HG03442 (cell line): ENCODE measurements at regions not wholly inside any gene's neighbourhood (a gene's known extent, or its start where the extent isn't known, plus 50 kb on each side); places are given as distances from the start of the nearest gene placed in this dataset.

ENCODE experiments used
- ATAC-seq: cut with Tn5 transposase; IDR thresholded peaks from one replicate; pipeline ENCODE4 v1.9.1; 2021; ENCODE audit warnings: mild to moderate bottlenecking, moderate library complexity; ENCODE audit not compliant: unreplicated experiment

- ATAC-seq: no peak
Observed at GRCh38 chr11:27861706-27862430, 161.6 kb upstream of the BDNF start.

DNA sequence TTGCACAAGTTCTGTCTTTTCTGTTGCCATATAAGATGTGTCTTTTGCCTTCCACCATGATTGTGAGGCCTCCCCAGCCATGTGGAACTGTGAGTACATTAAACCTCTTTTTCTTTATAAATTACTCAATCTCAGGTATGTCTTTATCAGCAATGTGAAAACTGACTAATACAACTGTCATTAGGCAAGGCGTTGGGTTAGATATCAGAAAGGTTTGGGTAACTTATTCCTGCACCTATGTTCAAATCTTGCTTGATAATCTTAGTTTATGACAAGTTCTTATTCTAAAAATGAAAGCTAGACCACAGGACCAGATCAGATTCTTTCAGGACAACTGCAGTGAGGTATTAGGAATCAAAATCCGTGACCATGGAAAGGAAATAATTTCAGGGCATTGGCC, 160.6 kb upstream of the BDNF start:
- no peak for ATAC-seq

GRCh38 chr11:27858866-27859265, 158.6 kb upstream of the BDNF start:
- ATAC-seq: no peak

DNA sequence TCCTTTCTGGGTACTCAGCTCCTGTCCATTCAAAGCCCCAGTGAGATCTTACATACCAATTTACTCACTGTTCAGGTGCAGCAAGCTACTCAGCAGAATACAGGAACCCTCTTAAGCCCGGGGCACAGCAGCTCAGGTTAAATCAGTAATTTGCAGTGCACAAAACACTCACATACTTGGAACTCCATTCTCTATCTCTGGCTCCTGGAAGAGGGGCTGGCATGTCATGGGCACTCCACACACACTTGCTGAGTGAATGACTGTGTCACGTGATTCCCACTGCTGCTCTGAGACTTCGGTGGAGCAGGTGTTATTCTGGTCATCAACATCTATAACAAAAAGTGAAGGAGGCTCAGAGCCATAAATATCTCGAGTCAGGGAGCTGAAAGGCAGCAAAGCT, 157.3 kb upstream of the BDNF start:
- no peak for ATAC-seq

GRCh38 chr11:27857014-27857413, 156.8 kb upstream of the BDNF start:
- peak; percentile 68 for ATAC-seq

GRCh38 chr11:27848423-27848822, 148.2 kb upstream of the BDNF start:
- ATAC-seq: no peak

- no peak for ATAC-seq
Observed at GRCh38 chr11:27847496-27847895, 147.2 kb upstream of the BDNF start.

DNA sequence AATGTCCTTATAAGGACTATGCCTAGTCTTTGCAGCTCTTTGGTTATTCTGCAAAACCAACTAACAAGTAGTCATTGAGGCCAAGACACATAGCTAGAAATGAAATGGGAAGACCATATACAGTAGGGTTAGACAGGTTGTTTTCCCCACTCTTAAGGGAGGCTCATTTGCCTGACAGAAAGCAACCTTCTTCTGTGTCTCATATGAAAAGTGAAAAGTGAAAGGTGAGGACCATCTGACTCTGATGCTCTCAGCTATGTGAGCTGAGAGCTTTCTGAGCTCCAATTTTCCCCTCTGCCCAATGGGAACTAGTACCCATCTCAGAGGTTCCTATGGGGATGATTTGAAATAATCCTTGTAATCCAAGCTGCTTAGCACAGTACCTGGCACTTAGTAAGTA, 142.0 kb upstream of the BDNF start:
- ATAC-seq: peak; percentile 45

- no peak for ATAC-seq
Observed at GRCh38 chr11:27841023-27841422, 140.8 kb upstream of the BDNF start.

GRCh38 chr11:27839226-27839913, 139.1 kb upstream of the BDNF start:
- ATAC-seq: no peak

GRCh38 chr11:27838674-27839073, 138.4 kb upstream of the BDNF start:
- no peak for ATAC-seq

DNA sequence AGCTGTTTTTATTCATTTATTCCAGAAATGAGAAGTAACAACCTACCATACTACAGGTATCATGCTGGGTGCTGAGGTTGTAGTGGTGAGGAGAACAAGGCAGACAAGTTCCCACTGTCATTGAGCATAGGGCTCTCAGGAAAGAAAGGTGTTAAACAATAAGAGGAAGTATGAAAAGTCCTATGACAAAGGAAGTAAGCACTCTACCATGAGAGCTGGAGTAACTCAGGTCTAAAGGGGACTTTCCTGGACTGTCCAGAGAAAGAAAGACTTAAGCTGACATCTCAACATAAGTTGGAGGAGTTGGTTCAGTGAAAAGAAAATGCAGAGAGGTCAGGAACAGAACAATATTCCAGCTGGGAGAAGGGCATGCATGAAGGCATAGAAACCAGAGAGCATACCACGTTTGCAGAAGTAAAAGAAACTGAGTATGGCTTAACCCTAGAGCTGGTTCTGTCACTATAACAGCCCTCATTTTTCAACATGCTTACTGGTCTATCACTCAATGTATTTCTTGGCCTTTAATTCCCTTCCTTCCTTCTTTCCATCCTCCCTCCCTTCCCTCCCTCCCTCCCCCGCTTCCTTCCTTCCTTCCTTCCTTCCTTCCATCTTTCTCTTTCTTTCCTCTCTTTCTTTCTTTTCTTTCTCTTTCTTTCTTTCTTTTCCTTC, 137.8 kb upstream of the BDNF start:
- peak; percentile 93 for ATAC-seq

DNA sequence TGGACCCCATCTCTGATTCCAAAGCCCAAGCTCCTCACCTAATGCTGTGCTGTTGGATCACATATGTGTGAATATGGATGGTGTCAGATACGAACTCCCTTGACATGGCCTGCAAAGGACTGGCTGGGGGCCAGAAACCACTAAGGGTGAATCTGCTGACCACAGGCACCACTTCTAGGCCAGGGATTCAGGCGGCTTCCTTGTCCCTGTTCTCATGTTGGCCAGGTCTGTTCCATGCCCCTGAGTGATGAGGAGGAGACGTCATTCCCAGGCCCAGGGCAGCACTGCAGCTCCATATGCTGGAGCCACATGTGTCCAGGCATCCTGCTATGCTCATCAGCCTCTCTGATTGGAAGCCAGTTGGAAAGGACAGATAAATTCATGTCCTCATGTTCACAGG, 130.0 kb upstream of the BDNF start:
- no peak for ATAC-seq

GRCh38 chr11:27820249-27820648, 120.0 kb upstream of the BDNF start:
- ATAC-seq: no peak

GRCh38 chr11:27816197-27816596, 115.9 kb upstream of the BDNF start:
- ATAC-seq: no peak

GRCh38 chr11:27812341-27812740, 112.1 kb upstream of the BDNF start:
- no peak for ATAC-seq

GRCh38 chr11:27807596-27807995, 107.3 kb upstream of the BDNF start:
- no peak for ATAC-seq

DNA sequence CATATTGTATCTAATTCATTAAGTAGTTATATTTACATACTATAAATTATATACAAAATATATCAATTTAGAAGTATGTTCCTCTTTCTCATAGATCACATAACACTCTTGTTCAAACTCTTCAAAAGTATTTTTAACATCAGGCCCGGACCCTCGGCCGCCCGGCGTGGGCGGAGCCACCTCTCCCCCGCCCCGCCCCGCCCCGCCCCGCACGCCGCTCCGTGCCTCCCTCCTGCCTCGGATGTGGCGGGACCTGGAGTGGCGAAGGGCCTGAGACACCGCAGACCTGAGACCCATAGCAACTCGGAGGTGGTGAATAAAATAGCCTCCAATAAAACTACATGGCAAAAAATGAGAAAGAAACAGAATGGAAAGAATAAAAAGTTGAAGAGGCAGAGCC, 105.9 kb upstream of the BDNF start:
- no peak for ATAC-seq

- no peak for ATAC-seq
Observed at GRCh38 chr11:27795955-27796861, 96.0 kb upstream of the BDNF start.

- ATAC-seq: no peak
Observed at GRCh38 chr11:27786864-27787263, 86.6 kb upstream of the BDNF start.

GRCh38 chr11:27786331-27786730, 86.1 kb upstream of the BDNF start:
- ATAC-seq: no peak
